Astrocyte (in vitro differentiated cells and primary cell): ENCODE measurements at regions not wholly inside any gene's neighbourhood (a gene's known extent, or its start where the extent isn't known, plus 50 kb on each side); places are given as distances from the start of the nearest gene placed in this dataset.

ENCODE experiments used
- DNase-seq: peaks from one replicate; pipeline ENCODE4 v3.0.0-alpha.2; 2010; ENCODE audit warnings: low read depth
- FAIRE-seq: peaks from 2 replicates; lab custom pipeline; 2011; peaks lifted over from hg19 to GRCh38; lab: Jason Lieb, UNC
- H2AFZ ChIP-seq: 2 replicates; pipeline ENCODE4 v1.6.0; 2012; ENCODE audit warnings: low read depth, low read length, inconsistent platforms
- H3K27ac ChIP-seq: 2 replicates; pipeline ENCODE4 v1.5.1; 2011; ENCODE audit warnings: low read depth, low read length, inconsistent platforms
- H3K27me3 ChIP-seq: 2 replicates; pipeline ENCODE4 v1.6.0; 2011; ENCODE audit warnings: low read length, inconsistent platforms; ENCODE audit not compliant: insufficient read depth
- H3K36me3 ChIP-seq: 2 replicates; pipeline ENCODE4 v1.5.1; 2011; ENCODE audit warnings: low read length, inconsistent platforms; ENCODE audit not compliant: insufficient read depth
- H3K4me1 ChIP-seq: 2 replicates; pipeline ENCODE4 v1.5.1; 2011; ENCODE audit warnings: low read length, inconsistent platforms; ENCODE audit not compliant: insufficient read depth
- H3K4me2 ChIP-seq: 2 replicates; pipeline ENCODE4 v1.6.0; 2012; ENCODE audit warnings: low read length, inconsistent platforms
- H3K4me3 ChIP-seq: 2 replicates; pipeline ENCODE4 v1.5.1; 2011; ENCODE audit warnings: low read depth, mild to moderate bottlenecking, low read length, inconsistent platforms; ENCODE audit not compliant: insufficient read depth
- H3K79me2 ChIP-seq: 2 replicates; pipeline ENCODE4 v1.6.0; 2012; ENCODE audit warnings: mild to moderate bottlenecking, low read length, inconsistent platforms; ENCODE audit not compliant: insufficient read depth
- H3K9ac ChIP-seq: 2 replicates; pipeline ENCODE4 v1.6.0; 2012; ENCODE audit warnings: mild to moderate bottlenecking, low read length, inconsistent platforms
- H3K9me3 ChIP-seq: 2 replicates; pipeline ENCODE4 v1.5.1; 2012; ENCODE audit warnings: low read depth, mild to moderate bottlenecking, low read length, inconsistent platforms; ENCODE audit not compliant: insufficient read depth
- H4K20me1 ChIP-seq: 2 replicates; pipeline ENCODE4 v1.6.0; 2012; ENCODE audit warnings: low read length, inconsistent platforms; ENCODE audit not compliant: insufficient read depth
- H3K27ac Mint-ChIP-seq: one replicate; pipeline ENCODE4 v1.8.0; 2021; ENCODE audit warnings: mild to moderate bottlenecking, mixed read lengths; ENCODE audit not compliant: unreplicated experiment
- H3K27me3 Mint-ChIP-seq: one replicate; pipeline ENCODE4 v1.8.0; 2021; ENCODE audit warnings: low read depth, mixed read lengths; ENCODE audit not compliant: unreplicated experiment
- H3K36me3 Mint-ChIP-seq: one replicate; pipeline ENCODE4 v1.8.0; 2021; ENCODE audit warnings: low read depth, mixed read lengths; ENCODE audit not compliant: unreplicated experiment
- H3K4me1 Mint-ChIP-seq: one replicate; pipeline ENCODE4 v1.8.0; 2021; ENCODE audit warnings: low read depth, mixed read lengths; ENCODE audit not compliant: unreplicated experiment
- H3K4me3 Mint-ChIP-seq: one replicate; pipeline ENCODE4 v1.8.0; 2021; ENCODE audit warnings: mild to moderate bottlenecking, moderate library complexity, mixed read lengths; ENCODE audit not compliant: unreplicated experiment
- H3K9me3 Mint-ChIP-seq: one replicate; pipeline ENCODE4 v1.8.0; 2021; ENCODE audit warnings: mild to moderate bottlenecking, mixed read lengths; ENCODE audit not compliant: unreplicated experiment
- EZH2 ChIP-seq: IDR thresholded peaks from 2 replicates; pipeline ENCODE4 v1.6.1; 2012; ENCODE audit warnings: mild to moderate bottlenecking, low read length, inconsistent platforms; ENCODE audit not compliant: insufficient read depth
- TF ChIP-seq, protein P1 (sequence below): IDR thresholded peaks from 2 replicates; pipeline ENCODE4 v1.5.1; 2011; ENCODE audit warnings: low read depth, mild to moderate bottlenecking, inconsistent platforms, low read length, moderate library complexity; ENCODE audit not compliant: insufficient read depth

GRCh38 chr11:129257512-129257911 lies 65.4 kb upstream of the ARHGAP32 start:
- peaks cover 19% of the 10 kb centered on the region for H3K4me1 Mint-ChIP-seq
- FAIRE-seq = no peak
- no peak for TF ChIP-seq EZH2

DNA sequence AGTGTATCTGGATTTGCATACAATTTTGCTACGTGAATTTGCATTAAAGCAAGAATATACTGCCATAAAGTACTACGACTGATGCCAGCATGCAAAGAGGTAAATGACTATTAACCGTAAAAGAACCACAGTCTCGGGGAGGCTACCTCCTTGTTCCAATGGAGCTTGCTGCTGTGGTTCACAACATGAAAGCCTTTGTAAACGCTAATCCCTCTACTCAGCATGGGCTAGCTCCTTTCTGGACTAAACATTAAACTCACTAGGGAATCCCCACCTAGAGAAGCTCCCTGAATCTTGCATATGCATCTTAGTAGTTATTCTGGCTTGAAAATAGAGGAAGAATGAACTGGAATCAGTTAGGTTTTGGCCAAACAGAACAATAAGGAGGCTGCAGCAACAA lies 60.5 kb upstream of the ARHGAP32 start:
- Histone ChIP-seq H3K27me3 (no peaks in the 10 kb centered on the region), H3K27ac (no peak overlapping the region), H3K9ac (no peak overlapping the region), H3K36me3 (no peaks in the 10 kb centered on the region), H3K4me3 (no peak overlapping the region), H3K4me2 (no peak overlapping the region), H2AFZ (no peak overlapping the region), H3K79me2 (peaks cover 74% of the 10 kb centered on the region), H3K4me1 (peaks cover 22% of the 10 kb centered on the region), H3K9me3 (no peaks in the 10 kb centered on the region), H4K20me1 (no peaks in the 10 kb centered on the region)
- TF ChIP-seq, protein P1, sequence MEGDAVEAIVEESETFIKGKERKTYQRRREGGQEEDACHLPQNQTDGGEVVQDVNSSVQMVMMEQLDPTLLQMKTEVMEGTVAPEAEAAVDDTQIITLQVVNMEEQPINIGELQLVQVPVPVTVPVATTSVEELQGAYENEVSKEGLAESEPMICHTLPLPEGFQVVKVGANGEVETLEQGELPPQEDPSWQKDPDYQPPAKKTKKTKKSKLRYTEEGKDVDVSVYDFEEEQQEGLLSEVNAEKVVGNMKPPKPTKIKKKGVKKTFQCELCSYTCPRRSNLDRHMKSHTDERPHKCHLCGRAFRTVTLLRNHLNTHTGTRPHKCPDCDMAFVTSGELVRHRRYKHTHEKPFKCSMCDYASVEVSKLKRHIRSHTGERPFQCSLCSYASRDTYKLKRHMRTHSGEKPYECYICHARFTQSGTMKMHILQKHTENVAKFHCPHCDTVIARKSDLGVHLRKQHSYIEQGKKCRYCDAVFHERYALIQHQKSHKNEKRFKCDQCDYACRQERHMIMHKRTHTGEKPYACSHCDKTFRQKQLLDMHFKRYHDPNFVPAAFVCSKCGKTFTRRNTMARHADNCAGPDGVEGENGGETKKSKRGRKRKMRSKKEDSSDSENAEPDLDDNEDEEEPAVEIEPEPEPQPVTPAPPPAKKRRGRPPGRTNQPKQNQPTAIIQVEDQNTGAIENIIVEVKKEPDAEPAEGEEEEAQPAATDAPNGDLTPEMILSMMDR = no peak
- no peak for TF ChIP-seq EZH2
- no peak for DNase-seq
- Mint-ChIP-seq H3K4me1 (peaks cover 39% of the 10 kb centered on the region), H3K36me3 (no peaks in the 10 kb centered on the region), H3K27ac (no peak overlapping the region), H3K4me3 (no peak overlapping the region), H3K9me3 (no peaks in the 10 kb centered on the region), H3K27me3 (no peaks in the 10 kb centered on the region)
- FAIRE-seq = no peak

More at GRCh38 chr11:129257512-129257911, 65.4 kb upstream of the ARHGAP32 start:
- Mint-ChIP-seq H3K27me3 (no peaks in the 10 kb centered on the region), H3K4me3 (no peak overlapping the region), H3K27ac (no peak overlapping the region), H3K9me3 (no peaks in the 10 kb centered on the region), H3K36me3 (no peaks in the 10 kb centered on the region)
- H3K4me1 ChIP-seq = no peaks in the 10 kb centered on the region
- H3K27me3 ChIP-seq = no peaks in the 10 kb centered on the region
- H3K4me3 ChIP-seq = no peak overlapping the region
- DNase-seq = no peak
- H3K36me3 ChIP-seq = no peaks in the 10 kb centered on the region
- no peak overlapping the region for H2AFZ ChIP-seq
- no peak overlapping the region for H3K4me2 ChIP-seq
- no peak overlapping the region for H3K9ac ChIP-seq
- H3K9me3 ChIP-seq = no peaks in the 10 kb centered on the region
- H3K79me2 ChIP-seq = peaks cover 89% of the 10 kb centered on the region
- peaks cover 12% of the 10 kb centered on the region for H4K20me1 ChIP-seq
- no peak overlapping the region for H3K27ac ChIP-seq

DNA sequence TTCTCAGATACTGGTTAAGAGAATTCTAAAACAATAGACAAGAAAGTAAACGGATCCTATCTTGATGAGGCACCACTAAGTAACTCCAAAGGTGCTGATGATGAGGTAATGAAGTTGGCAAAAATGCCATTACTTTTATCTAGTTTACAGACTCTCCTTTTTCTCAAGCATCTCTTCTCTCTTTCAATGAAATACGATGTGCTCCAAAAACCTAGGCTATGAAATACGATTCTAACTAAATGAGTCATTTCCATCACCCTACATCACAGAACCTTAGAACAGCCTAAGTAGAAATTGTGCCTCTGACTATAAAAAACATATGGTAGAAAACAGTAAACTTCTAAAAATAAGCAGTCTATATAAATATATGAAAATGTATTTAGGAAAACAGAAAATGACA lies 58.9 kb upstream of the ARHGAP32 start:
- Mint-ChIP-seq H3K9me3 (no peaks in the 10 kb centered on the region), H3K27ac (no peak overlapping the region), H3K4me1 (peaks cover 51% of the 10 kb centered on the region), H3K36me3 (no peaks in the 10 kb centered on the region), H3K27me3 (no peaks in the 10 kb centered on the region), H3K4me3 (no peak overlapping the region)
- Histone ChIP-seq H4K20me1 (no peaks in the 10 kb centered on the region), H3K9me3 (no peaks in the 10 kb centered on the region), H3K4me1 (peaks cover 34% of the 10 kb centered on the region), H3K36me3 (no peaks in the 10 kb centered on the region), H2AFZ (no peak overlapping the region), H3K9ac (peak overlapping the region; percentile 18), H3K4me3 (no peak overlapping the region), H3K27ac (no peak overlapping the region), H3K4me2 (peak overlapping the region; percentile 60), H3K79me2 (peaks cover 78% of the 10 kb centered on the region), H3K27me3 (no peaks in the 10 kb centered on the region)
- FAIRE-seq (no peak), DNase-seq (peak; percentile 69)
- TF ChIP-seq, protein P1 = no peak
- TF ChIP-seq EZH2 = no peak
